ENCODE measurements at regions not wholly inside any gene's neighbourhood (a gene's known extent, or its start where the extent isn't known, plus 50 kb on each side); places are given as distances from the start of the nearest gene placed in this dataset.

DNA sequence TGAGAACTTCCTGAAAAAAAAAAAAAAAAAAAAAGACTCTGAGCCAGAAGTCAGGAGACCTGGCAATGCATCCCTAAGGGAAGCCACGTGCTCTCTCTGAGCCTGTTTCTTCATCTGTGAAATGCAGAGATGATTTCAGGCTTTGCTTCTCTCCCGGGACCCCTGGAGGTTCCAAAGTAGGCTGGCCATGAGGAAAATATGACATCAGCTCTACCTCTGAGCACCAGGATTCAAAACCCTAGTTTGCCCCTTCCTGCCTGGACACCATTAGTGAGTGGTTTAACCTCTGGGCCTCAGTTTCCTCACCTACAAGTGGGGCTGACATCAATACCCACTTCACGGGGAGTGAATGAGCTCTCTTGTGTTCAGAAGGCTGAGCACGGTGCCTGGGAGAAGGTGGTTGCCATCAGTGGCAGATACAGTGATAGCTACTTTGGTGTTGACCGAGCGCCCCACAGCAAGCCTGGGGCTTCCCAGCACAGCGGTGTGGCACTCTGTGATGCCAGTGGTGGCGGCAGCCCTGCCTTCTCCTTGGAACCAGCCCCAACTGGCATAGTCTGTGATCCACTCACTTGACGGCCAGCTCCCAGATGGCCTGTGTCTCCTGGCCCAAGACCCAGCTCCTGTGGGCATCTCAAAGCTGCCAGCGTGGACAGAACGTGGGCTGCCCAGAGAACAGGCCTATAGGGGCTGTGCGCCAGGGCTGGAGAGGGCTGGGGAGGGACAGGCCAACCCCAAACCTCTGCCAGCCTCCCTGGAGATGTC is 153.1 kb upstream of the UNC5B start:
- Histone ChIP-seq H3K4me3 (ENCODE audit: low read depth, low read length) (no peak overlapping the region), H3K36me3 (ENCODE audit: control insufficient read depth, insufficient read depth, low read length) (no peaks in the 10 kb centered on the region), H3K27me3 (ENCODE audit: control insufficient read depth, insufficient read depth, low read length) (peaks cover 3% of the 10 kb centered on the region)
- DNase-seq (ENCODE audit: low read depth) = no peak
- ChIA-PET POLR2A (no interaction called here), CTCF (no interaction called here)
- TF ChIP-seq, protein P1, sequence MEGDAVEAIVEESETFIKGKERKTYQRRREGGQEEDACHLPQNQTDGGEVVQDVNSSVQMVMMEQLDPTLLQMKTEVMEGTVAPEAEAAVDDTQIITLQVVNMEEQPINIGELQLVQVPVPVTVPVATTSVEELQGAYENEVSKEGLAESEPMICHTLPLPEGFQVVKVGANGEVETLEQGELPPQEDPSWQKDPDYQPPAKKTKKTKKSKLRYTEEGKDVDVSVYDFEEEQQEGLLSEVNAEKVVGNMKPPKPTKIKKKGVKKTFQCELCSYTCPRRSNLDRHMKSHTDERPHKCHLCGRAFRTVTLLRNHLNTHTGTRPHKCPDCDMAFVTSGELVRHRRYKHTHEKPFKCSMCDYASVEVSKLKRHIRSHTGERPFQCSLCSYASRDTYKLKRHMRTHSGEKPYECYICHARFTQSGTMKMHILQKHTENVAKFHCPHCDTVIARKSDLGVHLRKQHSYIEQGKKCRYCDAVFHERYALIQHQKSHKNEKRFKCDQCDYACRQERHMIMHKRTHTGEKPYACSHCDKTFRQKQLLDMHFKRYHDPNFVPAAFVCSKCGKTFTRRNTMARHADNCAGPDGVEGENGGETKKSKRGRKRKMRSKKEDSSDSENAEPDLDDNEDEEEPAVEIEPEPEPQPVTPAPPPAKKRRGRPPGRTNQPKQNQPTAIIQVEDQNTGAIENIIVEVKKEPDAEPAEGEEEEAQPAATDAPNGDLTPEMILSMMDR (IDR thresholded peaks at IDR 0.05; ENCODE audit: insufficient read depth, low read depth, low read length) = no peak

DNA sequence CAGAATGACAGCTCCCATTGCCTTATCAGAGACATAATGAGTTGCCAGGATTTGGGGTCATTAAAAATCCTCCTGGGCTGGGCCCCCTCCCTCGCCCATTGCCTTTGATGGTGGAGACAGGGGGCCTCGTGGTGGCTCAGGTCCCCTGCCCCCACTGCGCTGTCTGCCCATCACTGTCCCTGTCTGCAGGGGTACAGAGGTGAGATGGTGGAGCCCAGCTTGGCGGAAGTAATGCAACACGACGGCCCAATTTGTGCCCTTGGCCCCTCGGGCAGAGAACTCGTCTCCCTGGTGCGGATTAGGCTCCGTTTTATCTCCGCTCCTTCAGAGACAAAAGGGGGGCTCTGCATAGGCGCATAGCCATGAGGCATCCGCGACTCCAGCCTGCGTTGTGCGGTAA is 152.4 kb upstream of the UNC5B start:
- TF ChIP-seq, protein P1 (IDR thresholded peaks at IDR 0.05; ENCODE audit: insufficient read depth, low read depth, low read length) = no peak
- peaks cover 3% of the 10 kb centered on the region for H3K27me3 ChIP-seq (ENCODE audit: control insufficient read depth, insufficient read depth, low read length)
- no peak overlapping the region for H3K4me3 ChIP-seq (ENCODE audit: low read depth, low read length)
- ChIA-PET CTCF (no interaction called here), POLR2A (no interaction called here)
- H3K36me3 ChIP-seq (ENCODE audit: control insufficient read depth, insufficient read depth, low read length) = no peaks in the 10 kb centered on the region
- DNase-seq (ENCODE audit: low read depth) = no peak

DNA sequence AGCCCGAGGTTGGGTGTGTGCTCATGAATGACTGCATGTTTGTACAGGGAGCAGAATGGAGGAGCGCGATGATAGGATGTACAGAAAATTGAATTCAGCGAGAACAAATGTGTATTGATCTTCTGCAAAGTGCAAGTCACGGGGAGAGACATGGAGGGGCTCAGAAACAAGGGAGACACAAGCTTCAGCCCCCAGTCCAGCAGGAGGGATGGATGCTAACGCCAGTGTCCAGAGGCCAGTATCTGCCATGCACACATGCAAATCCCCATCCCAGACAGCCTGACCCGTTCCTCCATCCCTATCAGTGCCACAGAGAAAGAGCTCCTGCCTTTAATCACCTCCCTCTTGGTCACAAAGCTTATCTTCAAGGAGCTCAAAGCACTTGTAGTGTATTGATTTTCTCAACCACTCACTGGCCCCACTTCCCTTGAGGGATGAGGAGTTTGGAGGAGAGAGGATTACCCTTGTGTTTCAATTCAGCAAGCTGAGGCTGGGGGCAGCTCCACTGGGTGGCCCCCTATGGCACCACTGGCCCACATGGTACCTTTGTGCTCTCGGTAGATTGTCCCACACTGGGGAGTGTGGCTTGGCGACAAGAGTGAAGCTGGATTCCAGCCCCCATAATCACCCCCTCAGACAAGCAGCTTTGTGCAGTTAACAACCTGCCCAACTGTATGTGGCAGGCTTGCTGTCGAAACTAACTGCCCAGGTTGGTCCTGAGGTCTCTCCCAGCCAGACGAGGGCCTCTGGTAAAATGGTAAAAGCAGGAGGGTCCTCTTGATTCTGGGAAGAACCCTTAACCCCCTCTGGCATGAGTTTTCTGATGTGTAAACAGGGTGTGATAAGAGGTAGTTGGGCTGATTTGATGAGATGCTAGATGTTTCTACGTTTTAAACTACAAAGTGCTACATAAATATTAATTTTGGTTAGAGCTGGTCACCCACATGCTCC is 151.6 kb upstream of the UNC5B start:
- ChIA-PET CTCF (interaction anchor here (1.3 kb wide), 1 partner anchor 14 kb away, joined by 3 read pairs; no protein-coding TSS in a partner anchor), POLR2A (no interaction called here)
- no peak overlapping the region for H3K4me3 ChIP-seq (ENCODE audit: low read depth, low read length)
- TF ChIP-seq, protein P1 (IDR thresholded peaks at IDR 0.05; ENCODE audit: insufficient read depth, low read depth, low read length) = no peak
- peaks cover 3% of the 10 kb centered on the region for H3K27me3 ChIP-seq (ENCODE audit: control insufficient read depth, insufficient read depth, low read length)
- DNase-seq (ENCODE audit: low read depth) = no peak
- H3K36me3 ChIP-seq (ENCODE audit: control insufficient read depth, insufficient read depth, low read length) = no peaks in the 10 kb centered on the region

DNA sequence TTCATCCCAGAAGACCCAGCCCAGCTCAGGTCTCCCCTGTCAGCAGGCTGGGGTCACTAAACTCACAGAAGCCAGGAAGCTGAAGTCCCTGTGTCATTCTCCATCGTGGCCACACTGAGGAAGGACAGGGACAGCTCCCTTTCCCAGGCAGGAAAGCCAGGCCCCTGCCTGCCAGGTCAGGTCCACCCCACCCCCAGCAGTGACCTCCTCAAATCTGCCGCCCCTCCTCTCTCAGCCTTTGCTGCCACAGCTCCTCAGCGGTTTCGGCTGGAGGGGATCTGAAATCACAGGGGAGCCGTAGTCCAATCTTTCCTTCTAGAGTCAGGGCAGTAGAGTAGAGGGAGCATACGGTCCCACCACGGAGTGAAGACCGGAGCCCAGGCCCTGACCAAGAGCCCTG is 150.9 kb upstream of the UNC5B start:
- peaks cover 3% of the 10 kb centered on the region for H3K27me3 ChIP-seq (ENCODE audit: control insufficient read depth, insufficient read depth, low read length)
- no peaks in the 10 kb centered on the region for H3K36me3 ChIP-seq (ENCODE audit: control insufficient read depth, insufficient read depth, low read length)
- ChIA-PET POLR2A (no interaction called here), CTCF (interaction anchor here (0.5 to 1.3 kb wide), 3 partner anchors 9 to 140 kb away, joined by 3 to 4 read pairs (median 3); no protein-coding TSS in a partner anchor)
- TF ChIP-seq, protein P1 (IDR thresholded peaks at IDR 0.05; ENCODE audit: insufficient read depth, low read depth, low read length) = no peak
- no peak for DNase-seq (ENCODE audit: low read depth)
- H3K4me3 ChIP-seq (ENCODE audit: low read depth, low read length) = no peak overlapping the region

DNA sequence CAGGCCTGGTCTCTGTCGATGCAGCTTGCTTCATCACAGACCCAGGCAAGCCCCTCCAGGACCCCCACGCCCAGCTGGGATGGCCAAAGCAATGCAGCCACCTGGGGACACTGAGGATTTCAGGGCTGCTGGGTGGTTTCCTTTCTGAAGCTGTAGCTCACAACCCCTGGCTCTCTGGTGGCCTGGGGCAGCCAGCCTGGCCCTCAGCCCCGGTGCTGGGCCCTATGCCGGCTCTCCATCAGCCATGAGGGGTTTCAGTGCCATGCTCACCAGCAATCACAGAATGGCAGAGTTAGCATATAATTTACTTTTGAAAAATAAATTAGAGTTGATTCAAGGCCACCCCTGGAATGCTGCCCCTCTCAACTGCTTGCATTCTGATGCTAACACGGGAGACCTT is 150.2 kb upstream of the UNC5B start:
- H3K36me3 ChIP-seq (ENCODE audit: control insufficient read depth, insufficient read depth, low read length) = no peaks in the 10 kb centered on the region
- ChIA-PET POLR2A (no interaction called here), CTCF (interaction anchor here (0.5 to 1.3 kb wide), 3 partner anchors 9 to 141 kb away, joined by 3 to 4 read pairs (median 3); no protein-coding TSS in a partner anchor)
- H3K27me3 ChIP-seq (ENCODE audit: control insufficient read depth, insufficient read depth, low read length) = peaks cover 3% of the 10 kb centered on the region
- H3K4me3 ChIP-seq (ENCODE audit: low read depth, low read length) = no peak overlapping the region
- TF ChIP-seq, protein P1 (IDR thresholded peaks at IDR 0.05; ENCODE audit: insufficient read depth, low read depth, low read length) = no peak
- no peak for DNase-seq (ENCODE audit: low read depth)

Measured in BJ (cell line).